CD4-positive, alpha-beta T cell treated with Interleukin-6 at 100 ng/mL for 8 hours (primary cell): ENCODE measurements at regions not wholly inside any gene's neighbourhood (a gene's known extent, or its start where the extent isn't known, plus 50 kb on each side); places are given as distances from the start of the nearest gene placed in this dataset.
A peak's percentile ranks its signal among the peaks of the same experiment; 100 is the strongest.
"Not testable (repeated sequence)": the region's sequence is repeated elsewhere in the genome, so short reads cannot be mapped to it uniquely, and the experiment has no call there.

Source experiments
- DNase-seq: peaks from one replicate; pipeline ENCODE4 v3.0.0-alpha.2; 2020; ENCODE audit warnings: mixed read lengths, low spot score

GRCh38 chr7:112540839-112541577 is 60.2 kb downstream of the LSMEM1 start:
- no peak for DNase-seq

GRCh38 chr7:112546723-112547513 is 66.1 kb downstream of the LSMEM1 start:
- no peak for DNase-seq

- DNase-seq: no peak
Measured at GRCh38 chr7:112547916-112548315, 67.1 kb downstream of the LSMEM1 start.

- peak; percentile 41 for DNase-seq
Measured at GRCh38 chr7:112550468-112551060, 69.8 kb downstream of the LSMEM1 start.

- not testable (repeated sequence) for DNase-seq
Measured at GRCh38 chr7:112551521-112551920, 70.7 kb downstream of the LSMEM1 start.

GRCh38 chr7:112554591-112554990 is 73.8 kb downstream of the LSMEM1 start:
- DNase-seq: no peak

GRCh38 chr7:112556633-112557032 is 75.8 kb downstream of the LSMEM1 start:
- DNase-seq: peak; percentile 7

- no peak for DNase-seq
Measured at GRCh38 chr7:112566442-112567324, 85.9 kb downstream of the LSMEM1 start.

- no peak for DNase-seq
Measured at GRCh38 chr7:112567388-112567787, 86.6 kb downstream of the LSMEM1 start.

GRCh38 chr7:112571852-112572607 is 91.2 kb downstream of the LSMEM1 start:
- DNase-seq: no peak

- no peak for DNase-seq
Measured at GRCh38 chr7:112572669-112573301, 92.0 kb downstream of the LSMEM1 start.

- DNase-seq: no peak
Measured at GRCh38 chr7:112573302-112574039, 92.7 kb downstream of the LSMEM1 start.

- no peak for DNase-seq
Measured at GRCh38 chr7:112575864-112576263, 95.1 kb downstream of the LSMEM1 start.

GRCh38 chr7:112579388-112579787 is 98.6 kb downstream of the LSMEM1 start:
- no peak for DNase-seq

- no peak for DNase-seq
Measured at GRCh38 chr7:112580717-112581435, 100.1 kb downstream of the LSMEM1 start.

- DNase-seq: no peak
Measured at GRCh38 chr7:112581529-112581928, 100.7 kb downstream of the LSMEM1 start.

GRCh38 chr7:112584290-112584689 is 103.5 kb downstream of the LSMEM1 start:
- no peak for DNase-seq

- DNase-seq: no peak
Measured at GRCh38 chr7:112587504-112587903, 106.7 kb downstream of the LSMEM1 start.

- DNase-seq: not testable (repeated sequence)
Measured at GRCh38 chr7:112592565-112593263, 111.9 kb downstream of the LSMEM1 start.
